ENCODE measurements at regions not wholly inside any gene's neighbourhood (a gene's known extent, or its start where the extent isn't known, plus 50 kb on each side); places are given as distances from the start of the nearest gene placed in this dataset.

- Mint-ChIP-seq H3K27me3 (no peaks in the 10 kb centered on the region), H3K27ac (no peak overlapping the region), H3K36me3 (no peaks in the 10 kb centered on the region), H3K4me1 (no peaks in the 10 kb centered on the region), H3K4me3 (no peak overlapping the region), H3K9me3 (peaks cover 5 to 10% (median 5%) of the 10 kb centered on the region in 3 donors)
- Histone ChIP-seq H3K9me3 (no peaks in the 10 kb centered on the region), H3K27ac (ENCODE audit: low read length) (no peak overlapping the region), H3K4me3 (ENCODE audit: control insufficient read depth in 1 of 2, extremely low read depth in 1 of 2, low read length in 1 of 2) (no peak overlapping the region), H3K36me3 (ENCODE audit: control insufficient read depth in 2 of 2, extremely low read depth in 1 of 2, insufficient read depth in 1 of 2, low read length in 1 of 2) (no peaks in the 10 kb centered on the region), H3K4me1 (ENCODE audit: control insufficient read depth in 1 of 2, extremely low read depth in 1 of 2, insufficient read depth in 2 of 2, low read length in 2 of 2) (no peaks in the 10 kb centered on the region), H3K27me3 (replicated peaks in 1 of 2; ENCODE audit: control insufficient read depth in 2 of 2, extremely low read depth in 1 of 2, insufficient read depth in 2 of 2, low read length in 1 of 2) (no peaks in the 10 kb centered on the region)
- ATAC-seq (replicated peaks in 1 of 4) (no peak), DNase-seq (no peak)
- ChIA-PET CTCF (no interaction called here), POLR2A (no interaction called here)
- no CpG with 5 or more reads among the region's 1 CpG for WGBS (ENCODE audit: insufficient coverage)
These were observed 681.2 kb downstream of the PLPP3 start for GRCh38 chr1:55898181-55898580.

GRCh38 chr1:55896210-55896609, 681.0 kb upstream of the USP24 start:
- H3K9me3 ChIP-seq, result no peaks in the 10 kb centered on the region
- H3K27me3 ChIP-seq (replicated peaks in 1 of 2; ENCODE audit: control insufficient read depth in 2 of 2, extremely low read depth in 1 of 2, insufficient read depth in 2 of 2, low read length in 1 of 2), result no peaks in the 10 kb centered on the region
- Mint-ChIP-seq H3K4me3 (no peak overlapping the region), H3K27ac (no peak overlapping the region), H3K27me3 (peaks cover 0 to 5% of the 10 kb centered on the region in 2 donors), H3K9me3 (peaks cover 21 to 24% (median 23%) of the 10 kb centered on the region in 3 donors), H3K36me3 (no peaks in the 10 kb centered on the region), H3K4me1 (no peaks in the 10 kb centered on the region)
- H3K4me1 ChIP-seq (ENCODE audit: control insufficient read depth in 1 of 2, extremely low read depth in 1 of 2, insufficient read depth in 2 of 2, low read length in 2 of 2), result no peaks in the 10 kb centered on the region
- H3K27ac ChIP-seq (ENCODE audit: low read length), result no peak overlapping the region
- WGBS (ENCODE audit: insufficient coverage), result no CpG with 5 or more reads among the region's 5 CpGs
- no peak overlapping the region for H3K4me3 ChIP-seq (ENCODE audit: control insufficient read depth in 1 of 2, extremely low read depth in 1 of 2, low read length in 1 of 2)
- DNase-seq (no peak), ATAC-seq (replicated peaks in 1 of 4) (no peak)
- H3K36me3 ChIP-seq (ENCODE audit: control insufficient read depth in 2 of 2, extremely low read depth in 1 of 2, insufficient read depth in 1 of 2, low read length in 1 of 2), result no peaks in the 10 kb centered on the region
- ChIA-PET CTCF (no interaction called here), POLR2A (no interaction called here)

- H3K4me3 Mint-ChIP-seq, result no peak overlapping the region
- WGBS (ENCODE audit: insufficient coverage), result 100% methylated on average over 1 of the region's 2 CpGs
These were observed 679.4 kb upstream of the USP24 start for GRCh38 chr1:55894521-55894920.

GRCh38 chr1:55893155-55893554, 678.0 kb upstream of the USP24 start:
- ChIA-PET CTCF (no interaction called here), POLR2A (no interaction called here)
- Histone ChIP-seq H3K27me3 (replicated peaks in 1 of 2; ENCODE audit: control insufficient read depth in 2 of 2, extremely low read depth in 1 of 2, insufficient read depth in 2 of 2, low read length in 1 of 2) (no peaks in the 10 kb centered on the region), H3K27ac (ENCODE audit: low read length) (no peak overlapping the region), H3K9me3 (no peaks in the 10 kb centered on the region), H3K36me3 (ENCODE audit: control insufficient read depth in 2 of 2, extremely low read depth in 1 of 2, insufficient read depth in 1 of 2, low read length in 1 of 2) (no peaks in the 10 kb centered on the region), H3K4me1 (ENCODE audit: control insufficient read depth in 1 of 2, extremely low read depth in 1 of 2, insufficient read depth in 2 of 2, low read length in 2 of 2) (no peaks in the 10 kb centered on the region), H3K4me3 (ENCODE audit: control insufficient read depth in 1 of 2, extremely low read depth in 1 of 2, low read length in 1 of 2) (no peak overlapping the region)
- Mint-ChIP-seq H3K4me3 (no peak overlapping the region), H3K9me3 (peaks cover 18 to 24% (median 21%) of the 10 kb centered on the region in 3 donors), H3K27me3 (peaks cover 2 to 7% of the 10 kb centered on the region in 2 donors), H3K36me3 (no peaks in the 10 kb centered on the region), H3K4me1 (no peaks in the 10 kb centered on the region), H3K27ac (no peak overlapping the region)
- DNase-seq (no peak), ATAC-seq (replicated peaks in 1 of 4) (no peak)
- WGBS (ENCODE audit: insufficient coverage), result 71% methylated on average over 2 of the region's 2 CpGs

More at GRCh38 chr1:55894521-55894920, 679.4 kb upstream of the USP24 start:
- H3K36me3 ChIP-seq (ENCODE audit: control insufficient read depth in 2 of 2, extremely low read depth in 1 of 2, insufficient read depth in 1 of 2, low read length in 1 of 2), result no peaks in the 10 kb centered on the region
- Mint-ChIP-seq H3K9me3 (peaks cover 18 to 24% (median 21%) of the 10 kb centered on the region in 3 donors), H3K27ac (no peak overlapping the region), H3K4me1 (no peaks in the 10 kb centered on the region), H3K27me3 (peaks cover 0 to 6% of the 10 kb centered on the region in 2 donors), H3K36me3 (no peaks in the 10 kb centered on the region)
- ATAC-seq (replicated peaks in 1 of 4) (no peak), DNase-seq (no peak)
- no peaks in the 10 kb centered on the region for H3K27me3 ChIP-seq (replicated peaks in 1 of 2; ENCODE audit: control insufficient read depth in 2 of 2, extremely low read depth in 1 of 2, insufficient read depth in 2 of 2, low read length in 1 of 2)
- no peak overlapping the region for H3K4me3 ChIP-seq (ENCODE audit: control insufficient read depth in 1 of 2, extremely low read depth in 1 of 2, low read length in 1 of 2)
- ChIA-PET POLR2A (no interaction called here), CTCF (no interaction called here)
- no peaks in the 10 kb centered on the region for H3K9me3 ChIP-seq
- no peaks in the 10 kb centered on the region for H3K4me1 ChIP-seq (ENCODE audit: control insufficient read depth in 1 of 2, extremely low read depth in 1 of 2, insufficient read depth in 2 of 2, low read length in 2 of 2)
- H3K27ac ChIP-seq (ENCODE audit: low read length), result no peak overlapping the region

GRCh38 chr1:55888685-55889317, 673.6 kb upstream of the USP24 start:
- Histone ChIP-seq H3K36me3 (ENCODE audit: control insufficient read depth in 2 of 2, extremely low read depth in 1 of 2, insufficient read depth in 1 of 2, low read length in 1 of 2) (no peaks in the 10 kb centered on the region), H3K4me1 (ENCODE audit: control insufficient read depth in 1 of 2, extremely low read depth in 1 of 2, insufficient read depth in 2 of 2, low read length in 2 of 2) (no peaks in the 10 kb centered on the region), H3K27me3 (replicated peaks in 1 of 2; ENCODE audit: control insufficient read depth in 2 of 2, extremely low read depth in 1 of 2, insufficient read depth in 2 of 2, low read length in 1 of 2) (no peaks in the 10 kb centered on the region), H3K9me3 (no peaks in the 10 kb centered on the region), H3K4me3 (ENCODE audit: control insufficient read depth in 1 of 2, extremely low read depth in 1 of 2, low read length in 1 of 2) (no peak overlapping the region), H3K27ac (ENCODE audit: low read length) (no peak overlapping the region)
- Mint-ChIP-seq H3K27me3 (peaks cover 5 to 7% of the 10 kb centered on the region in 2 donors), H3K27ac (no peak overlapping the region), H3K36me3 (no peaks in the 10 kb centered on the region), H3K9me3 (peaks cover 13 to 19% (median 19%) of the 10 kb centered on the region in 3 donors), H3K4me1 (no peaks in the 10 kb centered on the region), H3K4me3 (no peak overlapping the region)
- ChIA-PET CTCF (interaction anchor here in 1 of 2 donors (0.6 kb wide), 1 partner anchor 15 kb away, joined by 5 read pairs; no protein-coding TSS in a partner anchor), POLR2A (no interaction called here)
- DNase-seq (no peak), ATAC-seq (replicated peaks in 1 of 4) (no peak)
- no CpG with 5 or more reads among the region's 3 CpGs for WGBS (ENCODE audit: insufficient coverage)

GRCh38 chr1:55886856-55887712, 671.9 kb upstream of the USP24 start:
- no peaks in the 10 kb centered on the region for H3K36me3 ChIP-seq (ENCODE audit: control insufficient read depth in 2 of 2, extremely low read depth in 1 of 2, insufficient read depth in 1 of 2, low read length in 1 of 2)
- DNase-seq (no peak), ATAC-seq (replicated peaks in 1 of 4) (no peak)
- Mint-ChIP-seq H3K36me3 (no peaks in the 10 kb centered on the region), H3K9me3 (peaks cover 4 to 8% (median 6%) of the 10 kb centered on the region in 3 donors), H3K4me3 (no peak overlapping the region), H3K4me1 (no peaks in the 10 kb centered on the region), H3K27me3 (peaks cover 4 to 9% of the 10 kb centered on the region in 2 donors), H3K27ac (no peak overlapping the region)
- no peak overlapping the region for H3K27ac ChIP-seq (ENCODE audit: low read length)
- no peaks in the 10 kb centered on the region for H3K4me1 ChIP-seq (ENCODE audit: control insufficient read depth in 1 of 2, extremely low read depth in 1 of 2, insufficient read depth in 2 of 2, low read length in 2 of 2)
- no peaks in the 10 kb centered on the region for H3K27me3 ChIP-seq (replicated peaks in 1 of 2; ENCODE audit: control insufficient read depth in 2 of 2, extremely low read depth in 1 of 2, insufficient read depth in 2 of 2, low read length in 1 of 2)
- 73% methylated on average over 3 of the region's 4 CpGs for WGBS (ENCODE audit: insufficient coverage)
- POLR2A ChIA-PET, result no interaction called here
- H3K9me3 ChIP-seq, result no peaks in the 10 kb centered on the region
- CTCF ChIA-PET, result no interaction called here
- no peak overlapping the region for H3K4me3 ChIP-seq (ENCODE audit: control insufficient read depth in 1 of 2, extremely low read depth in 1 of 2, low read length in 1 of 2)
